HG03095 (cell line): ENCODE measurements at regions not wholly inside any gene's neighbourhood (a gene's known extent, or its start where the extent isn't known, plus 50 kb on each side); places are given as distances from the start of the nearest gene placed in this dataset.
"Not testable (repeated sequence)": the region's sequence is repeated elsewhere in the genome, so short reads cannot be mapped to it uniquely, and the experiment has no call there.

ENCODE experiments used
- ATAC-seq: cut with Tn5 transposase; IDR thresholded peaks from one replicate; pipeline ENCODE4 v1.9.1; 2021; ENCODE audit warnings: moderate library complexity; ENCODE audit not compliant: unreplicated experiment

GRCh38 chr3:115204475-115204874 is 57.4 kb upstream of the ZBTB20 start:
- ATAC-seq, result no peak

- no peak for ATAC-seq
Measured at GRCh38 chr3:115208066-115208750, 61.1 kb upstream of the ZBTB20 start.

GRCh38 chr3:115211810-115212492 is 64.9 kb upstream of the ZBTB20 start:
- ATAC-seq, result no peak

- ATAC-seq, result no peak
Measured at GRCh38 chr3:115212615-115213014, 65.5 kb upstream of the ZBTB20 start.

- not testable (repeated sequence) for ATAC-seq
Measured at GRCh38 chr3:115213052-115213451, 66.0 kb upstream of the ZBTB20 start.

GRCh38 chr3:115217292-115217677 is 70.2 kb upstream of the ZBTB20 start:
- no peak for ATAC-seq

- ATAC-seq, result no peak
Measured at GRCh38 chr3:115217678-115218451, 70.8 kb upstream of the ZBTB20 start.

- ATAC-seq, result no peak
Measured at GRCh38 chr3:115218859-115219258, 71.8 kb upstream of the ZBTB20 start.

- ATAC-seq, result no peak
Measured at GRCh38 chr3:115224687-115225086, 77.6 kb upstream of the ZBTB20 start.

- ATAC-seq, result no peak
Measured at GRCh38 chr3:115226844-115227445, 79.9 kb upstream of the ZBTB20 start.

GRCh38 chr3:115227461-115227860 is 80.4 kb upstream of the ZBTB20 start:
- no peak for ATAC-seq

GRCh38 chr3:115228266-115228665 is 81.2 kb upstream of the ZBTB20 start:
- ATAC-seq, result no peak

GRCh38 chr3:115232167-115232566 is 85.1 kb upstream of the ZBTB20 start:
- no peak for ATAC-seq

- ATAC-seq, result no peak
Measured at GRCh38 chr3:115233021-115233420, 85.9 kb upstream of the ZBTB20 start.

- no peak for ATAC-seq
Measured at GRCh38 chr3:115236496-115236895, 89.4 kb upstream of the ZBTB20 start.

GRCh38 chr3:115239717-115240116 is 92.6 kb upstream of the ZBTB20 start:
- no peak for ATAC-seq

GRCh38 chr3:115244350-115244749 is 97.3 kb upstream of the ZBTB20 start:
- no peak for ATAC-seq

- ATAC-seq, result no peak
Measured at GRCh38 chr3:115245438-115245837, 98.3 kb upstream of the ZBTB20 start.

- no peak for ATAC-seq
Measured at GRCh38 chr3:115245899-115246298, 98.8 kb upstream of the ZBTB20 start.

- no peak for ATAC-seq
Measured at GRCh38 chr3:115246461-115247020, 99.5 kb upstream of the ZBTB20 start.

- no peak for ATAC-seq
Measured at GRCh38 chr3:115248274-115248673, 101.2 kb upstream of the ZBTB20 start.
